Adipocyte (in vitro differentiated cells): ENCODE measurements at regions not wholly inside any gene's neighbourhood (a gene's known extent, or its start where the extent isn't known, plus 50 kb on each side); places are given as distances from the start of the nearest gene placed in this dataset.
"Not testable (repeated sequence)": the region's sequence is repeated elsewhere in the genome, so short reads cannot be mapped to it uniquely, and the experiment has no call there.

ENCODE experiments used
- DNase-seq: peaks from one replicate; pipeline ENCODE4 v3.0.0-alpha.2; 2015; ENCODE audit warnings: low read depth
- H3K27me3 ChIP-seq: replicated peaks from 2 replicates; pipeline ENCODE4 v1.7.0; 2013; ENCODE audit warnings: mild to moderate bottlenecking, low read length, moderate library complexity; ENCODE audit not compliant: control insufficient read depth, insufficient read depth
- H3K36me3 ChIP-seq: 2 replicates; pipeline ENCODE4 v1.7.0; 2013; ENCODE audit warnings: low read length, mild to moderate bottlenecking, moderate library complexity; ENCODE audit not compliant: control insufficient read depth, insufficient read depth, severe bottlenecking
- H3K4me1 ChIP-seq: 2 replicates; pipeline ENCODE4 v1.7.0; 2013; ENCODE audit warnings: mild to moderate bottlenecking, low read length, moderate library complexity; ENCODE audit not compliant: control insufficient read depth, insufficient read depth
- H3K4me3 ChIP-seq: 2 replicates; pipeline ENCODE4 v1.7.0; 2013; ENCODE audit warnings: mild to moderate bottlenecking, low read length, moderate library complexity
- H3K9ac ChIP-seq: 2 replicates; pipeline ENCODE4 v1.7.0; 2013; ENCODE audit warnings: mild to moderate bottlenecking, low read length, moderate library complexity
- H3K9me3 ChIP-seq: 2 replicates; pipeline ENCODE4 v1.7.0; 2013; ENCODE audit warnings: mild to moderate bottlenecking, low read length, moderate library complexity; ENCODE audit not compliant: control insufficient read depth

- not testable (repeated sequence) for H3K9ac ChIP-seq, H3K27me3 ChIP-seq, H3K4me1 ChIP-seq, H3K9me3 ChIP-seq, DNase-seq, H3K4me3 ChIP-seq, H3K36me3 ChIP-seq
Measured at GRCh38 chr6:149248263-149248662, 69.2 kb upstream of the TAB2 start.

DNA sequence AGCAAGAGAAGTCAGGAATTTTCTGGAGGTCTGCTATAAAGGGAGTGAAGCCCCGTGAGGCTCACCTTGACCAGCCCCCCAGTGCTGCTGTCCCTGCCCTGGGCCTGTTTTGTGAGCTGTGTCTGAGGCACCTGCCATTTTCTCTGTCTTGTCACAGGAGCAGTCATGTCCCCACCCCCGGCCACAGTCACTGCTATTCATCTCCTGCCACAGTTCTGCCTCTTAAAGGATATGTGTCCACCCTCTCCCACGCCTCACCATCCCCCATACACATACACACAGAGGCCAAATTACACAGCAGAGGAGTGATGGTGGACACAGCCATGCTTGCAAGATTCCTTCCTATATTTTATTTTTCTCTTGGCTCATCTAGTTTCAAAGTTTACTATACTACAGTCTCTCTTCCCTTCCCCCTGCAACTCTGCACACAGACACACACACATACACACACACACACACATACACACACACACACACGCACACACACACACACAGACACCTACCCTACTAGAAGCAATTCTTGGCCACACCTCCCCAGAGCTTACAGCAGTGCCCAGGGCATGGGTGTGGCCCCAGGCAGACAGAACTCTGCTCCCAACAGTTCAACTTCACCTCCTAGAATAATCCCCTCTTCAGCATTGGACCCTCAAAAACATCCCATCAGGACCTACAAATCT, 68.7 kb upstream of the TAB2 start:
- H3K9ac ChIP-seq = no peak overlapping the region
- no peak for DNase-seq

GRCh38 chr6:149249370-149250357, 67.8 kb upstream of the TAB2 start:
- Histone ChIP-seq H3K9ac (no peak overlapping the region), H3K4me1 (no peaks in the 10 kb centered on the region), H3K9me3 (no peaks in the 10 kb centered on the region), H3K36me3 (no peaks in the 10 kb centered on the region), H3K4me3 (no peak overlapping the region), H3K27me3 (peaks cover 9% of the 10 kb centered on the region)
- DNase-seq = peak; percentile 7

More for the DNA sequence above, 68.7 kb upstream of the TAB2 start:
- no peaks in the 10 kb centered on the region for H3K36me3 ChIP-seq
- no peaks in the 10 kb centered on the region for H3K9me3 ChIP-seq
- H3K27me3 ChIP-seq = peaks cover 9% of the 10 kb centered on the region
- no peaks in the 10 kb centered on the region for H3K4me1 ChIP-seq
- no peak overlapping the region for H3K4me3 ChIP-seq

- Histone ChIP-seq H3K27me3 (peaks cover 6% of the 10 kb centered on the region), H3K9ac (no peak overlapping the region), H3K36me3 (no peaks in the 10 kb centered on the region), H3K4me3 (no peak overlapping the region), H3K9me3 (no peaks in the 10 kb centered on the region), H3K4me1 (no peaks in the 10 kb centered on the region)
- no peak for DNase-seq
Measured at GRCh38 chr6:149250951-149251350, 66.6 kb upstream of the TAB2 start.

- Histone ChIP-seq H3K36me3 (no peaks in the 10 kb centered on the region), H3K4me1 (no peaks in the 10 kb centered on the region)
- DNase-seq = no peak
Measured at GRCh38 chr6:149252622-149253021, 64.9 kb upstream of the TAB2 start.

GRCh38 chr6:149254253-149254652, 63.3 kb upstream of the TAB2 start:
- no peak for DNase-seq
- Histone ChIP-seq H3K4me1 (no peaks in the 10 kb centered on the region), H3K9me3 (no peaks in the 10 kb centered on the region), H3K4me3 (no peak overlapping the region), H3K27me3 (peaks cover under 1% of the 10 kb centered on the region), H3K36me3 (no peaks in the 10 kb centered on the region), H3K9ac (no peak overlapping the region)

More at GRCh38 chr6:149252622-149253021, 64.9 kb upstream of the TAB2 start:
- no peak overlapping the region for H3K9ac ChIP-seq
- H3K9me3 ChIP-seq = no peaks in the 10 kb centered on the region
- peaks cover 6% of the 10 kb centered on the region for H3K27me3 ChIP-seq
- H3K4me3 ChIP-seq = no peak overlapping the region

DNA sequence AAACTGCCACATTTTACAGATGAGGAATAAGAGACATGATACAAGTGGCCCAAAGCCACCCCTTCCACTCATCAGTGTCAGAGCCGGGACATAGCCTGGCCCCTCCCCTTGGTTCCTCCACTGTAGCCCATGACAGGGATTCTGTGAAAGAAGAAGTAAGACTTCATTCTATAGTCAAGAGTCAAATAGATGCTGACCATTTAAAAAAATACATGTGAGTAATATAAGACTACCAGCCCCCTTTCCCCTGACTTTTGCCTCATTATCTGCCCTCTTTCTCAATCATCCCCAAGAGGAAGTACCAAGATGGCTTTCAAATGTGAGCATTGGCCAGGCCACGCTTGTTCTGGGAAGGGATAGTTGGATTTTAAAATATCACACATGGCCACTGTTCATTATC, 57.8 kb upstream of the TAB2 start:
- no peaks in the 10 kb centered on the region for H3K4me1 ChIP-seq
- H3K9ac ChIP-seq = no peak overlapping the region
- H3K4me3 ChIP-seq = no peak overlapping the region
- no peak for DNase-seq
- no peaks in the 10 kb centered on the region for H3K36me3 ChIP-seq
- peaks cover 9% of the 10 kb centered on the region for H3K27me3 ChIP-seq
- H3K9me3 ChIP-seq = no peaks in the 10 kb centered on the region

GRCh38 chr6:149260214-149260874, 57.2 kb upstream of the TAB2 start:
- peaks cover 11% of the 10 kb centered on the region for H3K27me3 ChIP-seq
- no peaks in the 10 kb centered on the region for H3K9me3 ChIP-seq

GRCh38 chr6:149261364-149262040, 56.0 kb upstream of the TAB2 start:
- DNase-seq = no peak
- H3K27me3 ChIP-seq = peaks cover 21% of the 10 kb centered on the region
- no peaks in the 10 kb centered on the region for H3K36me3 ChIP-seq
- no peak overlapping the region for H3K4me3 ChIP-seq
- H3K9ac ChIP-seq = no peak overlapping the region
- H3K9me3 ChIP-seq = no peaks in the 10 kb centered on the region
- no peaks in the 10 kb centered on the region for H3K4me1 ChIP-seq

More at GRCh38 chr6:149260214-149260874, 57.2 kb upstream of the TAB2 start:
- H3K4me3 ChIP-seq = no peak overlapping the region
- H3K36me3 ChIP-seq = no peaks in the 10 kb centered on the region
- H3K9ac ChIP-seq = no peak overlapping the region
- H3K4me1 ChIP-seq = no peaks in the 10 kb centered on the region
- DNase-seq = no peak

- H3K4me3 ChIP-seq = no peak overlapping the region
- no peak for DNase-seq
- no peaks in the 10 kb centered on the region for H3K9me3 ChIP-seq
- H3K4me1 ChIP-seq = no peaks in the 10 kb centered on the region
- no peaks in the 10 kb centered on the region for H3K36me3 ChIP-seq
- H3K9ac ChIP-seq = no peak overlapping the region
- peaks cover 28% of the 10 kb centered on the region for H3K27me3 ChIP-seq
Measured at GRCh38 chr6:149263321-149263720, 54.2 kb upstream of the TAB2 start.
